ENCODE measurements at regions not wholly inside any gene's neighbourhood (a gene's known extent, or its start where the extent isn't known, plus 50 kb on each side); places are given as distances from the start of the nearest gene placed in this dataset.

- POLR2A ChIA-PET, result interaction anchor here (1.0 kb wide), 1 partner anchor 20 kb away, joined by 3 read pairs; no protein-coding TSS in a partner anchor
- Mint-ChIP-seq H3K4me3 (no peak overlapping the region), H3K27me3 (no peaks in the 10 kb centered on the region), H3K9me3 (no peaks in the 10 kb centered on the region), H3K27ac (no peak overlapping the region), H3K4me1 (ENCODE audit: low read depth) (peaks cover 18% of the 10 kb centered on the region), H3K36me3 (ENCODE audit: low read depth) (no peaks in the 10 kb centered on the region)
- no peak overlapping the region for H3K4me3 ChIP-seq (ENCODE audit: low read length)
- no peaks in the 10 kb centered on the region for H3K9me3 ChIP-seq (ENCODE audit: control insufficient read depth in 1 of 2, insufficient read depth in 1 of 2, low read length in 2 of 2)
- CTCF ChIA-PET, result no interaction called here
- no peaks in the 10 kb centered on the region for H3K27me3 ChIP-seq (ENCODE audit: control insufficient read depth in 1 of 2, insufficient read depth in 2 of 2, low read length in 2 of 2)
- H3K4me1 ChIP-seq (ENCODE audit: insufficient read depth, low read length), result peaks cover 4% of the 10 kb centered on the region
- intact Hi-C loops (cut with DNase I, micrococcal nuclease), result no loop called here
- no peaks in the 10 kb centered on the region for H3K36me3 ChIP-seq (ENCODE audit: insufficient read depth, low read length)
- TF ChIP-seq CTCF (IDR thresholded peaks at IDR 0.05), result no peak
- ATAC-seq (ENCODE audit: poor library complexity) (no peak), DNase-seq (no peak)
- H3K27ac ChIP-seq (ENCODE audit: low read depth in 1 of 2, low read length in 2 of 2), result no peak overlapping the region
Observed at GRCh38 chr7:142693911-142694310, 55.4 kb upstream of the PRSS1 start.

GRCh38 chr7:142690554-142691182 lies 58.6 kb upstream of the PRSS1 start:
- peak overlapping the region; percentile 66 for H3K27ac Mint-ChIP-seq
- no peaks in the 10 kb centered on the region for H3K27me3 ChIP-seq (ENCODE audit: control insufficient read depth in 1 of 2, insufficient read depth in 2 of 2, low read length in 2 of 2)
- CTCF ChIA-PET, result interaction anchor here (0.8 kb wide), 1 partner anchor 93 kb away, joined by 3 read pairs; no protein-coding TSS in a partner anchor
- no peak overlapping the region for H3K4me3 Mint-ChIP-seq
- no peaks in the 10 kb centered on the region for H3K36me3 Mint-ChIP-seq (ENCODE audit: low read depth)
- H3K4me3 ChIP-seq (ENCODE audit: low read length), result no peak overlapping the region
- H3K9me3 Mint-ChIP-seq, result no peaks in the 10 kb centered on the region
- H3K4me1 Mint-ChIP-seq (ENCODE audit: low read depth), result peaks cover 29% of the 10 kb centered on the region
- TF ChIP-seq CTCF (IDR thresholded peaks at IDR 0.05), result no peak
- H3K27ac ChIP-seq (ENCODE audit: low read depth in 1 of 2, low read length in 2 of 2), result no peak overlapping the region
- H3K27me3 Mint-ChIP-seq, result no peaks in the 10 kb centered on the region
- no peaks in the 10 kb centered on the region for H3K9me3 ChIP-seq (ENCODE audit: control insufficient read depth in 1 of 2, insufficient read depth in 1 of 2, low read length in 2 of 2)
- DNase-seq (no peak), ATAC-seq (ENCODE audit: poor library complexity) (no peak)
- H3K36me3 ChIP-seq (ENCODE audit: insufficient read depth, low read length), result no peaks in the 10 kb centered on the region
- POLR2A ChIA-PET, result no interaction called here
- H3K4me1 ChIP-seq (ENCODE audit: insufficient read depth, low read length), result peaks cover 8% of the 10 kb centered on the region
- intact Hi-C loops (cut with DNase I, micrococcal nuclease), result no loop called here

GRCh38 chr7:142689439-142690120 lies 59.7 kb upstream of the PRSS1 start:
- CTCF ChIA-PET, result interaction anchor here (0.8 kb wide), 1 partner anchor 94 kb away, joined by 3 read pairs; no protein-coding TSS in a partner anchor
- peaks cover 30% of the 10 kb centered on the region for H3K4me1 Mint-ChIP-seq (ENCODE audit: low read depth)
- H3K27ac ChIP-seq (ENCODE audit: low read depth in 1 of 2, low read length in 2 of 2), result no peak overlapping the region

More at GRCh38 chr7:142689439-142690120, 59.7 kb upstream of the PRSS1 start:
- H3K36me3 Mint-ChIP-seq (ENCODE audit: low read depth), result no peaks in the 10 kb centered on the region
- H3K9me3 ChIP-seq (ENCODE audit: control insufficient read depth in 1 of 2, insufficient read depth in 1 of 2, low read length in 2 of 2), result no peaks in the 10 kb centered on the region
- POLR2A ChIA-PET, result no interaction called here
- no peak overlapping the region for H3K27ac Mint-ChIP-seq
- H3K36me3 ChIP-seq (ENCODE audit: insufficient read depth, low read length), result no peaks in the 10 kb centered on the region
- H3K4me3 ChIP-seq (ENCODE audit: low read length), result no peak overlapping the region
- intact Hi-C loops (cut with DNase I, micrococcal nuclease), result no loop called here
- H3K27me3 ChIP-seq (ENCODE audit: control insufficient read depth in 1 of 2, insufficient read depth in 2 of 2, low read length in 2 of 2), result no peaks in the 10 kb centered on the region
- no peak overlapping the region for H3K4me3 Mint-ChIP-seq
- H3K4me1 ChIP-seq (ENCODE audit: insufficient read depth, low read length), result peaks cover 10% of the 10 kb centered on the region
- no peak for TF ChIP-seq CTCF (IDR thresholded peaks at IDR 0.05)
- H3K9me3 Mint-ChIP-seq, result no peaks in the 10 kb centered on the region
- no peaks in the 10 kb centered on the region for H3K27me3 Mint-ChIP-seq
- no peak for DNase-seq
- ATAC-seq (ENCODE audit: poor library complexity), result no peak
